NB4 (cell line): ENCODE measurements at regions not wholly inside any gene's neighbourhood (a gene's known extent, or its start where the extent isn't known, plus 50 kb on each side); places are given as distances from the start of the nearest gene placed in this dataset.

Experiments
- DNase-seq: peaks from one replicate; pipeline ENCODE4 v3.0.0; 2010; ENCODE audit warnings: low read depth
- H3K4me3 ChIP-seq: one replicate; pipeline ENCODE4 v1.5.1; 2011; ENCODE audit warnings: mild to moderate bottlenecking, low read depth, low read length, moderate library complexity
- CTCF ChIP-seq: IDR thresholded peaks from one replicate; pipeline ENCODE4 v1.5.1; 2012; ENCODE audit warnings: low read depth, low read length
- MAX ChIP-seq: IDR thresholded peaks from 2 replicates; pipeline ENCODE4 v1.6.1; 2011; ENCODE audit warnings: low read depth, low read length
- MYC ChIP-seq: IDR thresholded peaks from 2 replicates; pipeline ENCODE4 v1.6.1; 2011; ENCODE audit warnings: low read depth, low read length
- POLR2A ChIP-seq: IDR thresholded peaks from 2 replicates; pipeline ENCODE4 v1.6.1; 2011; ENCODE audit warnings: mild to moderate bottlenecking; ENCODE audit not compliant: insufficient read length; ENCODE audit errors: extremely low read depth

- TF ChIP-seq POLR2A (no peak), MAX (no peak), CTCF (no peak), MYC (no peak)
- no peak overlapping the region for H3K4me3 ChIP-seq
- no peak for DNase-seq
Observed at GRCh38 chr14:34238610-34239009, 223.4 kb downstream of the SPTSSA start.

- H3K4me3 ChIP-seq, result no peak overlapping the region
- no peak for DNase-seq
- no peak for TF ChIP-seq MYC
- TF ChIP-seq MAX, result no peak
- TF ChIP-seq POLR2A, result no peak
- TF ChIP-seq CTCF, result no peak
Observed at GRCh38 chr14:34237677-34238076, 224.4 kb downstream of the SPTSSA start.

GRCh38 chr14:34237081-34237480 lies 225.0 kb downstream of the SPTSSA start:
- no peak for DNase-seq
- no peak for TF ChIP-seq MAX
- TF ChIP-seq CTCF, result no peak
- TF ChIP-seq POLR2A, result no peak
- no peak for TF ChIP-seq MYC
- no peak overlapping the region for H3K4me3 ChIP-seq

- TF ChIP-seq MAX (no peak), POLR2A (no peak), CTCF (no peak), MYC (no peak)
- H3K4me3 ChIP-seq, result no peak overlapping the region
- DNase-seq, result no peak
Observed at GRCh38 chr14:34235643-34236300, 226.3 kb downstream of the SPTSSA start.

- DNase-seq, result no peak
- no peak for TF ChIP-seq CTCF
- no peak for TF ChIP-seq MAX
- no peak for TF ChIP-seq MYC
- no peak overlapping the region for H3K4me3 ChIP-seq
Observed at GRCh38 chr14:34234258-34234657, 227.8 kb downstream of the SPTSSA start.

GRCh38 chr14:34233619-34234018 lies 228.4 kb downstream of the SPTSSA start:
- TF ChIP-seq MAX, result no peak
- no peak for TF ChIP-seq CTCF
- TF ChIP-seq MYC, result no peak
- TF ChIP-seq POLR2A, result no peak
- H3K4me3 ChIP-seq, result no peak overlapping the region
- DNase-seq, result no peak
